Activated naive CD4-positive, alpha-beta T cell treated with anti-CD3 and anti-CD28 coated beads, Interleukin-2, amount 10 ng/mL, durations not matched to agents 7 days and 5 days (primary cell): ENCODE measurements at regions not wholly inside any gene's neighbourhood (a gene's known extent, or its start where the extent isn't known, plus 50 kb on each side); places are given as distances from the start of the nearest gene placed in this dataset.
"Not testable (repeated sequence)": the region's sequence is repeated elsewhere in the genome, so short reads cannot be mapped to it uniquely, and the experiment has no call there.

Source experiments
- CTCF ChIA-PET: fragments of 350-600 bp; sonication (Branson Sonifier 250); formaldehyde crosslinking; loops from one replicate; lab custom pipeline; 2021; ENCODE audit warnings: antibody characterized with exemption; lab: Charles Lee
- DNase-seq: peaks from one replicate; pipeline ENCODE4 v3.0.0-alpha.2; 2020
- H3K27ac Mint-ChIP-seq: one replicate; pipeline ENCODE4 v1.8.0; 2021; ENCODE audit warnings: mild to moderate bottlenecking, moderate library complexity, mixed read lengths
- H3K27me3 Mint-ChIP-seq: one replicate; pipeline ENCODE4 v1.8.0; 2021; ENCODE audit warnings: mild to moderate bottlenecking, mixed read lengths
- H3K36me3 Mint-ChIP-seq: one replicate; pipeline ENCODE4 v1.8.0; 2021; ENCODE audit warnings: mixed read lengths
- H3K4me1 Mint-ChIP-seq: one replicate; pipeline ENCODE4 v1.8.0; 2021; ENCODE audit warnings: mixed read lengths
- H3K4me3 Mint-ChIP-seq: one replicate; pipeline ENCODE4 v1.8.0; 2021; ENCODE audit warnings: mild to moderate bottlenecking, moderate library complexity, mixed read lengths
- H3K9me3 Mint-ChIP-seq: one replicate; pipeline ENCODE4 v1.8.0; 2021; ENCODE audit warnings: mixed read lengths

DNA sequence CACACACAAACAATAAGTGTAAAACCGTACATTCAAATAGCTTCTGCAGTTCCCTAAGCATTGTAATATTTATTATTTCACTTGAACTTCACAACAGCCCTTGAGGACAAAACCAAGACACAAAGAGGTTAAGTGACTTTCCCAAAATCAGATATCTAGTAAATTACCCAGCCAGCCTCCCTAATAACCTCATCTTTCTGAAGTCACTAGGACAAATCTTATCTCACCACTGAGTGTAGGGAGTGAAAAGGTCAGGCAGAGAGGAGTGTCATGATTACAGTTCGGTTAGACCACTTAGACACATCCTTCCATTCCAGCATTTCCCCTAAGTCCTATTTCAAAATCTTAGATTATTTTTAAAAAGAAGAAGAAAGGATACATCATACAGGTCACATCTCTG is 377.3 kb upstream of the NFIA start:
- H3K27ac Mint-ChIP-seq, result no peak overlapping the region
- CTCF ChIA-PET, result no interaction called here

DNA sequence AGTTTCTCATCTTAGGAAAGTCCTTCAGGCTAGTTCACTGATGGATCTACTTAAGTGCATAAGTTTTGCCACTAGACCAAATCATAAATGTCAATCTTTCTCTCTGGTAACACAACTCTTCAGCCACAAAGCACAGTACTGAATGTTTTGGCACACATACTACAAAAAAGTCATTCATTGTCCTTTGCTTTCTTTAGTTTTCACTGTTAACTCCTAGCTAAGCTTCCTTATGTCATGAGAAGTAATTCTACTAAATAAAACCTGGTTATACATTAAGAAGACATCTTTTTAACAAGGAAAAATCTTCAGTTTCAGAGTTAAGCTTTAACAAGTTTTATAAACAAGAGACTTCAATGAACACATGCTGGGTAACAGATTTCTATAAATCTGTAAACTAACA is 379.2 kb upstream of the NFIA start:
- no peaks in the 10 kb centered on the region for H3K27me3 Mint-ChIP-seq
- no peak overlapping the region for H3K4me3 Mint-ChIP-seq
- no peaks in the 10 kb centered on the region for H3K36me3 Mint-ChIP-seq
- H3K27ac Mint-ChIP-seq, result no peak overlapping the region
- no peaks in the 10 kb centered on the region for H3K4me1 Mint-ChIP-seq
- peaks cover 2% of the 10 kb centered on the region for H3K9me3 Mint-ChIP-seq
- CTCF ChIA-PET, result no interaction called here
- DNase-seq, result no peak

More for the DNA sequence above, 377.3 kb upstream of the NFIA start:
- Mint-ChIP-seq H3K36me3 (no peaks in the 10 kb centered on the region), H3K27me3 (no peaks in the 10 kb centered on the region), H3K9me3 (peaks cover 2% of the 10 kb centered on the region), H3K4me3 (no peak overlapping the region), H3K4me1 (no peaks in the 10 kb centered on the region)
- no peak for DNase-seq

DNA sequence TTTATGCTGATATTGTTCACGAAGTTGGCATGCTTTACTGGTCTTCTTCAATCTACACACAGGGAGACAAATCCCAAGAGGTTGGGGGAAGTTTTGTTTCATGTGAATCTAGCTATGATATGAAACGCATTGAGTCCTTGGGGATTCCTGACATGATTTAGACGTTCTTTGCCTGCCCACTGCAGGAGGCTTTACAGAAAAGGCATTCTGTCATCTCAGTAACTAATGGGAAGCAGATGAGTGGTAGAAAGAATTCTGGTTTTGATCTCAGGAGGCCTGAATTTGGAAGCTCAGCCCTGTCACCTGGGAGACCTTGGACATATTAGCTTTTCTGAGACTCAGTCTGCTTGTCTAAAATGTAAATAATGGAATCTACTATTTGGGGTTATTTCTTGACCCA is 383.0 kb upstream of the NFIA start:
- no peak overlapping the region for H3K27ac Mint-ChIP-seq
- H3K4me1 Mint-ChIP-seq, result no peaks in the 10 kb centered on the region
- no peak for DNase-seq
- CTCF ChIA-PET, result no interaction called here
- no peaks in the 10 kb centered on the region for H3K36me3 Mint-ChIP-seq
- H3K27me3 Mint-ChIP-seq, result no peaks in the 10 kb centered on the region
- H3K4me3 Mint-ChIP-seq, result no peak overlapping the region
- H3K9me3 Mint-ChIP-seq, result peaks cover 2% of the 10 kb centered on the region

DNA sequence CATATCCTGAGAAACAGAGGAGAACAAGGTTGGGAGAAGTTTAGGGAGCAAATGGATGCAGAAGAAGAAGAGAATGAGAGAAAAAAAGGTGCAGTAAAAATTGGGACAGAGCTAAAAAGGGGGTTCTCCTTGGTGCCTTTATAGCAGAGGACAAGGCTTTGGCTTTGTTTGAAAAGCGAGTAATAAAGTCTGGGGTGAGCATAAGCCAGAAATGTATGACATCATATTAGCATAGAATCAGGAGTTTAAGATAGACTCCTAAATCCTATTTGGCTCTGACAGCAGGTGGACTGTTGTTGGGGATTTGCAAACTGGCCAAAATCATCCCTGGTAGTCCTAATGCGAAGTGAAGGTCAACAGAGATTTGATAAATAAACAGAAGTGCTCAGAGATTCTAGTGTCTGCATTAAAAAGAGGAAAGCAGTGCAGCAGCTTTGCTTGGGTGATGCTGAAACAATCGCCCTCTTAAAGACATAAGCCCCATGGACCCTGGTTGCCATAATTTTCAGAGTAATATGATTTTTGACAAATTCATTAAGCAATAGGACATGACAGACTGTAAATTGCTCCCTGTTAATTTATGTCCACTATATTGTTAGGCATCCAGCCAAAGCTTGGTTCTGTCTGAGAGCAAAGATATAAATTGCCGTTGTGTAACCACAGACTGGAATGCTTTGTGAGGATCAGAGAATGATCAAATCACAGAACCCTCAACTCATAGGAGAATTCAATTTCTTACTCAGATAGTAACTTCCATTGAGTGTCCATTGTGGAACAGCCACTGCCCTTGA is 385.0 kb upstream of the NFIA start:
- H3K36me3 Mint-ChIP-seq, result no peaks in the 10 kb centered on the region
- no peak for DNase-seq
- no peak overlapping the region for H3K27ac Mint-ChIP-seq
- H3K4me1 Mint-ChIP-seq, result no peaks in the 10 kb centered on the region
- H3K4me3 Mint-ChIP-seq, result no peak overlapping the region
- H3K9me3 Mint-ChIP-seq, result peaks cover 2% of the 10 kb centered on the region
- CTCF ChIA-PET, result no interaction called here
- H3K27me3 Mint-ChIP-seq, result no peaks in the 10 kb centered on the region

- Mint-ChIP-seq H3K9me3 (peaks cover 2% of the 10 kb centered on the region), H3K27ac (no peak overlapping the region), H3K4me3 (no peak overlapping the region), H3K27me3 (no peaks in the 10 kb centered on the region), H3K4me1 (no peaks in the 10 kb centered on the region), H3K36me3 (no peaks in the 10 kb centered on the region)
- CTCF ChIA-PET, result no interaction called here
- DNase-seq, result no peak
Observed at GRCh38 chr1:60696512-60696911, 385.8 kb upstream of the NFIA start.

- no peak for DNase-seq
- Mint-ChIP-seq H3K36me3 (no peaks in the 10 kb centered on the region), H3K27ac (no peak overlapping the region), H3K9me3 (peaks cover 2% of the 10 kb centered on the region), H3K27me3 (no peaks in the 10 kb centered on the region), H3K4me1 (no peaks in the 10 kb centered on the region), H3K4me3 (no peak overlapping the region)
- CTCF ChIA-PET, result no interaction called here
Observed at GRCh38 chr1:60695716-60696171, 386.6 kb upstream of the NFIA start.

DNA sequence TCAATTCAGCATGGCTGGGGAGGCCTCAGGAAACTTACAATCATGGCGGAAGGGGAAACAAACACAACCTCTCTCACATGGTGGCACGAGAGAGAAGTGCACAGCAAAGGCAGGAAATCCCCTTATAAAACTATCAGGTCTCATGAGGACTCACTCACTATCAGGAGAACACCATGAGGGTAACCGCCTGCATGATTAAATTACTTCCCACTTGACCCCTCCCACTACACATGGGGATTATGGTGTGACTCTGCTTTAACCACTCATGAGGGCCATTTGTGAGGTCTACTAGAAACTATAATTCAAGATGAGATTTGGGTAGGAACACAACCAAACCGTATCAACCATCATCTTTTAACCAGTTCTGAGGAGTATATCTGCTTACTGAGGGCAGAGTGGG is 387.4 kb upstream of the NFIA start:
- CTCF ChIA-PET, result no interaction called here
- Mint-ChIP-seq H3K9me3 (peaks cover 2% of the 10 kb centered on the region), H3K27me3 (no peaks in the 10 kb centered on the region), H3K4me1 (no peaks in the 10 kb centered on the region), H3K4me3 (no peak overlapping the region), H3K27ac (no peak overlapping the region), H3K36me3 (no peaks in the 10 kb centered on the region)
- DNase-seq, result no peak

DNA sequence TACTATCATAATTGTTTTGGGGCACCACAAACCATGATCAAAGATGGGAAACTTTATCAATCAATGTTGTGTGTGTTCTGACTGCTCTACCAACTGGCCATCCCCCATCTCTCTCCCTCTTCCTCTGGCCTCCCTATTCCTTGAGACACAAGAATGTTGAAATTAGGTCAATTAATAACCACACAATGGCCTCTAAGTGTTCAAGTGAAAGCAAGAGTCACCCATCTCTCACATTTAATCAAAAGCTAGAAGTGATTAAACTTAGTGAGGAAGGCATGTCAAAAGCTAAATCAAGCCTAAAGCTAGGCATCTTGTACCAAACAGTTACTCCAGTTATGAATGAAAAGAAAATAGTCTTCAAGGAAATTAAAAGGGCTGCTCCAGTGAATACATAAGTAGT is 390.3 kb upstream of the NFIA start:
- no peak for DNase-seq
- H3K36me3 Mint-ChIP-seq, result no peaks in the 10 kb centered on the region
- CTCF ChIA-PET, result no interaction called here
- H3K4me3 Mint-ChIP-seq, result no peak overlapping the region
- no peak overlapping the region for H3K27ac Mint-ChIP-seq
- no peaks in the 10 kb centered on the region for H3K4me1 Mint-ChIP-seq
- H3K27me3 Mint-ChIP-seq, result no peaks in the 10 kb centered on the region
- peaks cover 2% of the 10 kb centered on the region for H3K9me3 Mint-ChIP-seq

DNA sequence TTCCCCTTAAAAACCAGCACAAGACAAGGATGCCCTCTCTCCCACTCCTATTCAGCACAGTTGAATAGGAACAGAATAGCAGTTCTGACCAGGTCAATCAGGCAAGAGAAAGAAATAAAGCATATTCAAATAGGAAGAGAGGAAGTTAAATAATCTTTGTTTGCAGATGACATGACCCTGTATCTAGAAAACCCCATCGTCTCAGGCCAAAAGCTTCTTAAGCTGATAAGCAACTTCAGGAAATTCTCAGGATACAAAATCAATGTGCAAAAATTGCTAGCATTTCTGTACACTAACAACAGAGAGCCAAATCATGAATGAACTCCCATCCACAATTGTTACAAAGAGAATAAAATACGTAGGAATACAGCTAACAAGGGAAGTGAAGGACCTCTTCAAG is 394.1 kb upstream of the NFIA start:
- H3K4me1 Mint-ChIP-seq, H3K36me3 Mint-ChIP-seq, CTCF ChIA-PET, H3K9me3 Mint-ChIP-seq, DNase-seq, H3K27me3 Mint-ChIP-seq, H3K4me3 Mint-ChIP-seq, H3K27ac Mint-ChIP-seq: not testable (repeated sequence)

- H3K4me3 Mint-ChIP-seq, result no peak overlapping the region
- no peak for DNase-seq
- CTCF ChIA-PET, result no interaction called here
- H3K36me3 Mint-ChIP-seq, result no peaks in the 10 kb centered on the region
- no peaks in the 10 kb centered on the region for H3K27me3 Mint-ChIP-seq
- no peaks in the 10 kb centered on the region for H3K4me1 Mint-ChIP-seq
- H3K27ac Mint-ChIP-seq, result no peak overlapping the region
- H3K9me3 Mint-ChIP-seq, result no peaks in the 10 kb centered on the region
Observed at GRCh38 chr1:60681095-60681860, 401.1 kb upstream of the NFIA start.

DNA sequence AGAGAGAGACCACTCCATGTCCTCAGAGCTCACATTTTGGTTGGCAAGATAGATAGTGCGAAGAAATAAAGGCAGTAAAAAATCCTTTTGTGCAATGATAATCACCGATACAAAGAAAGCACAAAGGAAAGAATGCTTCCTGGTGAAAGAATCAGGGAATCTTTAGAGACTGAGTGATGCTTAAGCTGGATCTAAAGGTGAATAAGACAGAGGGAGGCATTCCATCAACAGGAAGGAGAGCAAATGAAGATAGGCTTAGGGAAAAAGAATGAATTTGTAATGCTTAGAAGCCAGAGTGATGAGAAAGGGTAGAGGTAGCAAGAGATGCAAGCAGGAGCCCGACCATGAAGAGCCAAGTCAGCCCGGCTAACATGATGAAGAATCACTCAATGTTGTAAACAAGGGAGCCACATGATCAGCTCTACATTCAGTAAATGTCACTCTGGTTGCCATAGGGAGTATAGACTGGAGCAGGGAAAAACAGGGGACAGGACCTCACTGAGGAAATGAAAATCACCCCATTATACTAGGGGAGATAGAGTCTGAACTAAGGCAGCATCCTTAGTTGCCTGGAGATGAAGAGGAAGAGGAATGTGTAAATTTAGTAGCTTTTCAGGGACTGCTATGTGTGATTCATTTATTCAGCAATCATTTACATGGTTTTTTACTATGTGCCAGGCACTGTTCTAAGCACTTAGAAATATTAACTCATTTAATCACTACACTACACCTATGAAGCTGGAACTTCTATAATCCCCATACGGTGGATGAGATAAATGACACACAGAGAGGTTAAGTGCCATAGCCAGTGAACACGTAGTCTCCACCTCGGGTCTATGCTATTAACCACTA is 402.6 kb upstream of the NFIA start:
- Mint-ChIP-seq H3K27me3 (no peaks in the 10 kb centered on the region), H3K4me1 (no peaks in the 10 kb centered on the region), H3K36me3 (no peaks in the 10 kb centered on the region), H3K9me3 (no peaks in the 10 kb centered on the region), H3K27ac (no peak overlapping the region), H3K4me3 (no peak overlapping the region)
- CTCF ChIA-PET, result no interaction called here
- no peak for DNase-seq

DNA sequence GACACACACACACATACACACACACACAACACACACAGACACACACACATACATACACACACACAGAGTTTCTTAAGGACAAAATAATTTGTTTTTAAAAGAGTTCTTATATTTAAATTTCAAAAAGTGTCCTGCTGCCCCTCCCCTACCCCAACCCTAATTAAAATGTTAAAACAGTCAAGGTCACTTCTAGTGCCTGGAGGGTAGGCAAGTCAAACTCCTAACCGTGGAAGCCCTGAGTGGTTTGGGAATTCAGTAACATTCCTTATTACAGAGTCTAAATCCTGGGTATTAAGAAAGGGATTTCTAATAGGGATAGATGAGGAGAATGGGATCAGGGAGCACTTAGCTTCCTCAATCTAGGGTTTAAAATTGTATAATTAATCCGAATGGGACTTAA is 403.6 kb upstream of the NFIA start:
- Mint-ChIP-seq H3K4me1 (no peaks in the 10 kb centered on the region), H3K9me3 (no peaks in the 10 kb centered on the region), H3K27ac (no peak overlapping the region), H3K27me3 (no peaks in the 10 kb centered on the region), H3K4me3 (no peak overlapping the region), H3K36me3 (no peaks in the 10 kb centered on the region)
- CTCF ChIA-PET, result no interaction called here
- no peak for DNase-seq

- Mint-ChIP-seq H3K4me3 (no peak overlapping the region), H3K27me3 (no peaks in the 10 kb centered on the region), H3K9me3 (no peaks in the 10 kb centered on the region), H3K27ac (no peak overlapping the region), H3K36me3 (no peaks in the 10 kb centered on the region), H3K4me1 (no peaks in the 10 kb centered on the region)
- CTCF ChIA-PET, result no interaction called here
- DNase-seq, result no peak
Observed at GRCh38 chr1:60678391-60678790, 404.0 kb upstream of the NFIA start.

GRCh38 chr1:60672449-60672848 is 409.9 kb upstream of the NFIA start:
- Mint-ChIP-seq H3K4me3 (no peak overlapping the region), H3K9me3 (no peaks in the 10 kb centered on the region), H3K4me1 (no peaks in the 10 kb centered on the region), H3K27me3 (no peaks in the 10 kb centered on the region), H3K36me3 (no peaks in the 10 kb centered on the region), H3K27ac (no peak overlapping the region)
- CTCF ChIA-PET, result no interaction called here
- DNase-seq, result no peak
